Right lobe of liver (tissue), 6 donors: ENCODE measurements at regions not wholly inside any gene's neighbourhood (a gene's known extent, or its start where the extent isn't known, plus 50 kb on each side); places are given as distances from the start of the nearest gene placed in this dataset.

Experiments
- ATAC-seq, 4 donors: fragments of 200-7000 bp; cut with Tn5 transposase; one replicate each; pipeline ENCODE4 v1.9.1; 2020; ENCODE audit warnings: mild to moderate bottlenecking in 4 of 4, moderate library complexity in 4 of 4
- DNase-seq, 3 donors: peaks; one replicate each; pipeline ENCODE4 v3.0.0-alpha.2; 2020
- H3K27ac ChIP-seq, 3 donors: fragments of 200-600 bp; one replicate each; pipeline ENCODE4 v1.8.0; 2022
- H3K27me3 ChIP-seq, 2 donors: fragments of 200-600 bp; one replicate each; pipeline ENCODE4 v1.8.0; 2022
- H3K36me3 ChIP-seq, 4 donors: fragments of 200-600 bp; sonication (generic) in 1 of 4; one replicate each; pipeline versions ENCODE4 v1.5.1 to v1.8.0; 2017 to 2022; ENCODE audit warnings: control low read depth in 1 of 4
- H3K4me1 ChIP-seq, 4 donors: fragments of 200-600 bp; sonication (generic) in 1 of 4; one replicate each; pipeline versions ENCODE4 v1.5.1 to v1.8.0; 2017 to 2022; ENCODE audit warnings: control low read depth in 1 of 4
- H3K4me3 ChIP-seq, 3 donors: fragments of 200-600 bp; one replicate each; pipeline ENCODE4 v1.8.0; 2022
- H3K9me3 ChIP-seq, 4 donors: fragments of 200-600 bp; sonication (generic) in 1 of 4; one replicate each; pipeline versions ENCODE4 v1.5.1 to v1.8.0; 2017 to 2022; ENCODE audit warnings: control low read depth in 1 of 4
- CTCF ChIP-seq, 4 donors: fragments of 200-600 bp in 3 of 4; fragments of 450-650 bp in 1 of 4; IDR thresholded peaks; one replicate each; pipeline versions ENCODE4 v1.5.1 to v1.8.0; 2016 to 2022; ENCODE audit warnings: antibody characterized with exemption in 4 of 4, mild to moderate bottlenecking in 2 of 4
- POLR2A ChIP-seq: fragments of 450-650 bp; IDR thresholded peaks from one replicate; pipeline ENCODE4 v1.6.1; 2017; ENCODE audit warnings: antibody characterized with exemption, mild to moderate bottlenecking
- WGBS: methylation state at CpG from one replicate; pipeline ENCODE4 v1.1.6; 2018; ENCODE audit warnings: low coverage, low lambda C conversion rate; ENCODE audit not compliant: insufficient coverage; ENCODE audit errors: missing lambda C conversion rate; 5-methylcytosine and 5-hydroxymethylcytosine counted together
- intact Hi-C, 2 donors: fragments of 100-400 bp; cut with DNase I; formaldehyde crosslinking; loops; one replicate each; pipeline versions ENCODE4 v1.11.2 to v1.14.1; 2022
- donor health status: DM: no; HTN: yes; CAD: no.
- donor health status: DM: no; HTN: no; CAD: no.
- donor health status: DM: no; HTN: no; CAD: no.
- donor health status: DM: no; HTN: yes; CAD: no.
- donor health status: DM: no; HTN: yes; CAD: no.

DNA sequence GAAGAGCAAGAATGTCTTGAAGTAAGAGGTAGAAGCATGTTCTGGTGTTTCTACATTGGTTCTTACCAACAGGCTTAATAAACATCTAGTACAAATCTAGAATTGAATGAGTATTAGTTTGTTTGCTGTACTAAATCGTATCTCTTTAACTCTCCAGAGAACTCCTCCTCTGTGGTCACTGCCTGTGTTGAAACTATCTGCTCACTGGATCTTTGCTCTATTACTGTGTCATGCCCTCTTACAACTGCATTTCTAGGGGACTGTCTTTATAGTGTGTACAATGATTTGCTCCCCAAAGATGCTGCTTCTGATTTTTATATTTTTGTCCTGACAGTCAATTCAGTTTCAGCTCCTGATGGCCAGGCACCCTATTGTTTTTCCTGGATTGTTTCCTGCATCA lies 50.1 kb upstream of the E2F7 start:
- H3K4me1 ChIP-seq, result no peaks in the 10 kb centered on the region

More for the DNA sequence above, 50.1 kb upstream of the E2F7 start:
- Histone ChIP-seq H3K4me3 (no peak overlapping the region), H3K27me3 (no peaks in the 10 kb centered on the region), H3K36me3 (no peaks in the 10 kb centered on the region), H3K27ac (no peak overlapping the region), H3K9me3 (no peaks in the 10 kb centered on the region)
- WGBS, result 47% methylated on average over 1 of the region's 1 CpG
- TF ChIP-seq CTCF (IDR thresholded peaks at IDR 0.05), result no peak
- no peak for TF ChIP-seq POLR2A
- intact Hi-C loops, result no loop called here
- DNase-seq (no peak), ATAC-seq (no peak)
